SU-DHL-6 (cell line): ENCODE measurements at regions not wholly inside any gene's neighbourhood (a gene's known extent, or its start where the extent isn't known, plus 50 kb on each side); places are given as distances from the start of the nearest gene placed in this dataset.

ENCODE experiments used
- H2AFZ ChIP-seq: fragments of 200-600 bp; sonication (generic); 2 replicates; pipeline ENCODE4 v1.6.1; 2014; ENCODE audit warnings: low read depth, mild to moderate bottlenecking, moderate library complexity, mixed read lengths, antibody characterized with exemption, low read length; ENCODE audit not compliant: severe bottlenecking
- H3F3A ChIP-seq: fragments of 200-600 bp; shearing (Covaris generic); 2 replicates; pipeline ENCODE4 v1.6.0; 2016; ENCODE audit warnings: antibody characterized with exemption, mild to moderate bottlenecking; ENCODE audit not compliant: insufficient read depth
- H3K27ac ChIP-seq: fragments of 200-600 bp; sonication (generic); 2 replicates; pipeline ENCODE4 v1.5.1; 2016; ENCODE audit warnings: low read depth, mild to moderate bottlenecking, low read length, moderate library complexity, mixed read lengths
- H3K27me3 ChIP-seq: fragments of 200-600 bp; sonication (generic), shearing (Covaris generic); 2 replicates; pipeline ENCODE4 v1.6.0; 2014; ENCODE audit warnings: mild to moderate bottlenecking, low read length
- H3K36me3 ChIP-seq: fragments of 200-600 bp; sonication (generic); 2 replicates; pipeline ENCODE4 v1.6.1; 2014; ENCODE audit warnings: mild to moderate bottlenecking, low read length, mixed read lengths
- H3K4me2 ChIP-seq: fragments of 300-600, 200-600 bp; shearing (Covaris generic), sonication (generic); 2 replicates; pipeline ENCODE4 v1.6.0; 2014; ENCODE audit warnings: low read length, low read depth, mild to moderate bottlenecking; ENCODE audit not compliant: poor library complexity, severe bottlenecking
- H3K4me3 ChIP-seq: fragments of 200-600 bp; sonication (generic); 2 replicates; pipeline ENCODE4 v1.5.1; 2014; ENCODE audit warnings: antibody characterized with exemption, low read length, mild to moderate bottlenecking, mixed read lengths; ENCODE audit not compliant: insufficient read depth, poor library complexity, severe bottlenecking
- H3K79me2 ChIP-seq: fragments of 200-600 bp; sonication (generic); 2 replicates; pipeline ENCODE4 v1.6.1; 2014; ENCODE audit warnings: mild to moderate bottlenecking, low read length, moderate library complexity; ENCODE audit not compliant: insufficient read depth
- H3K9ac ChIP-seq: fragments of 200-600 bp; sonication (generic); 2 replicates; pipeline ENCODE4 v1.7.0; 2014; ENCODE audit warnings: mild to moderate bottlenecking, low read length
- H3K9me2 ChIP-seq: fragments of 200-600 bp; sonication (generic); replicated peaks from 2 replicates; pipeline ENCODE4 v1.6.1; 2014; ENCODE audit warnings: low read length; ENCODE audit not compliant: insufficient read depth
- H3K9me3 ChIP-seq: fragments of 200-600 bp; sonication (generic); 2 replicates; pipeline ENCODE4 v1.6.1; 2014; ENCODE audit warnings: low read length, mixed read lengths; ENCODE audit not compliant: insufficient read depth
- H4K20me1 ChIP-seq: fragments of 200-600 bp; sonication (generic); 2 replicates; pipeline ENCODE4 v1.6.1; 2014; ENCODE audit warnings: low read depth, mild to moderate bottlenecking, antibody characterized with exemption, low read length, moderate library complexity, mixed read lengths
- CTCF ChIP-seq: fragments of 200-600 bp; sonication (generic); IDR thresholded peaks from one replicate; pipeline ENCODE4 v1.5.1; 2017; ENCODE audit warnings: antibody characterized with exemption, mild to moderate bottlenecking, low read length, moderate library complexity; ENCODE audit not compliant: insufficient read depth, poor library complexity, severe bottlenecking
- EZH2phosphoT487 ChIP-seq: fragments of 200-600 bp; sonication (generic), shearing (Covaris generic); conservative IDR thresholded peaks from 2 replicates; pipeline ENCODE4 v1.6.1; 2018; ENCODE audit warnings: mild to moderate bottlenecking, antibody characterized with exemption, low read length, moderate library complexity, mixed read lengths

GRCh38 chr6:120711255-120711654 lies 623.0 kb downstream of the TBC1D32 start:
- Histone ChIP-seq H3K9me3 (no peaks in the 10 kb centered on the region), H3K9me2 (no peaks in the 10 kb centered on the region), H3K79me2 (no peaks in the 10 kb centered on the region), H3K36me3 (no peaks in the 10 kb centered on the region), H3K9ac (no peak overlapping the region), H3F3A (no peaks in the 10 kb centered on the region), H3K4me3 (no peak overlapping the region), H3K27me3 (no peaks in the 10 kb centered on the region), H3K4me2 (no peak overlapping the region), H4K20me1 (no peaks in the 10 kb centered on the region), H3K27ac (no peak overlapping the region), H2AFZ (no peak overlapping the region)
- TF ChIP-seq EZH2phosphoT487 = no peak
- no peak for TF ChIP-seq CTCF

GRCh38 chr6:120700001-120700400 lies 634.3 kb downstream of the TBC1D32 start:
- H3K27ac ChIP-seq = no peak overlapping the region
- H3K4me2 ChIP-seq = no peak overlapping the region
- H4K20me1 ChIP-seq = no peaks in the 10 kb centered on the region
- no peak overlapping the region for H3K4me3 ChIP-seq
- H3K79me2 ChIP-seq = no peaks in the 10 kb centered on the region
- H3K9me3 ChIP-seq = no peaks in the 10 kb centered on the region
- H3K27me3 ChIP-seq = no peaks in the 10 kb centered on the region
- H3K9ac ChIP-seq = no peak overlapping the region
- no peaks in the 10 kb centered on the region for H3K36me3 ChIP-seq
- TF ChIP-seq EZH2phosphoT487 (no peak), CTCF (no peak)
- H2AFZ ChIP-seq = no peak overlapping the region
- no peaks in the 10 kb centered on the region for H3K9me2 ChIP-seq
- H3F3A ChIP-seq = no peaks in the 10 kb centered on the region

- H2AFZ ChIP-seq = no peak overlapping the region
- H3K36me3 ChIP-seq = no peaks in the 10 kb centered on the region
- H3K9ac ChIP-seq = no peak overlapping the region
- no peaks in the 10 kb centered on the region for H3K9me2 ChIP-seq
- H3K9me3 ChIP-seq = no peaks in the 10 kb centered on the region
- H3F3A ChIP-seq = no peaks in the 10 kb centered on the region
- no peaks in the 10 kb centered on the region for H3K79me2 ChIP-seq
- no peak overlapping the region for H3K4me3 ChIP-seq
- H3K27me3 ChIP-seq = no peaks in the 10 kb centered on the region
- TF ChIP-seq CTCF (no peak), EZH2phosphoT487 (no peak)
- H3K27ac ChIP-seq = no peak overlapping the region
- no peaks in the 10 kb centered on the region for H4K20me1 ChIP-seq
- no peak overlapping the region for H3K4me2 ChIP-seq
These were observed 647.8 kb downstream of the TBC1D32 start for GRCh38 chr6:120686492-120686891.

GRCh38 chr6:120682145-120682544 lies 652.1 kb downstream of the TBC1D32 start:
- Histone ChIP-seq H3K9me2 (no peaks in the 10 kb centered on the region), H3F3A (no peaks in the 10 kb centered on the region), H3K79me2 (no peaks in the 10 kb centered on the region), H3K27me3 (no peaks in the 10 kb centered on the region), H4K20me1 (no peaks in the 10 kb centered on the region), H2AFZ (no peak overlapping the region), H3K4me3 (no peak overlapping the region), H3K9me3 (no peaks in the 10 kb centered on the region), H3K36me3 (no peaks in the 10 kb centered on the region), H3K4me2 (no peak overlapping the region), H3K9ac (no peak overlapping the region), H3K27ac (no peak overlapping the region)
- TF ChIP-seq CTCF (no peak), EZH2phosphoT487 (no peak)
